HEK293 (cell line): ENCODE measurements at regions not wholly inside any gene's neighbourhood (a gene's known extent, or its start where the extent isn't known, plus 50 kb on each side); places are given as distances from the start of the nearest gene placed in this dataset.

Experiments used
- CTCF ChIP-seq: fragments of 450-650 bp; formaldehyde crosslinking; IDR thresholded peaks from 2 replicates; pipeline ENCODE4 v1.5.1; 2016; ENCODE audit warnings: missing biosample characterization, missing genetic modification characterization
- OVOL3 ChIP-seq: fragments of 450-650 bp; formaldehyde crosslinking; IDR thresholded peaks from 2 replicates; pipeline ENCODE4 v1.5.1; 2016; ENCODE audit warnings: missing biosample characterization, missing genetic modification characterization
- REPIN1 ChIP-seq: fragments of 450-650 bp; formaldehyde crosslinking; IDR thresholded peaks from 2 replicates; pipeline ENCODE4 v1.5.1; 2017; ENCODE audit warnings: missing biosample characterization, missing genetic modification characterization, low read depth
- SETDB1 ChIP-seq: IDR thresholded peaks from one replicate; pipeline ENCODE4 v1.6.1; 2017; ENCODE audit warnings: mild to moderate bottlenecking, low read length, moderate library complexity, mixed read lengths; ENCODE audit not compliant: insufficient read length
- ZNF114 ChIP-seq: fragments of 450-650 bp; formaldehyde crosslinking; IDR thresholded peaks from 2 replicates; pipeline ENCODE4 v1.5.0; 2017; ENCODE audit warnings: missing biosample characterization, missing genetic modification characterization
- ZNF140 ChIP-seq: fragments of 450-650 bp; formaldehyde crosslinking; IDR thresholded peaks from 2 replicates; pipeline ENCODE4 v1.5.1; 2016; ENCODE audit warnings: missing biosample characterization, missing genetic modification characterization
- ZNF292 ChIP-seq: fragments of 450-650 bp; formaldehyde crosslinking; IDR thresholded peaks from 2 replicates; pipeline ENCODE4 v1.5.1; 2016; ENCODE audit warnings: low read depth, missing biosample characterization, missing genetic modification characterization, borderline replicate concordance
- ZNF37A ChIP-seq: fragments of 450-650 bp; IDR thresholded peaks from 2 replicates; pipeline ENCODE4 v1.5.1; 2018; ENCODE audit warnings: missing biosample characterization, missing genetic modification characterization
- ZNF449 ChIP-seq: fragments of 450-650 bp; formaldehyde crosslinking; IDR thresholded peaks from 2 replicates; pipeline ENCODE4 v1.5.1; 2017; ENCODE audit warnings: missing biosample characterization, mild to moderate bottlenecking, missing genetic modification characterization, moderate library complexity

GRCh38 chr4:118587946-118588345 is 97.2 kb upstream of the METTL14 start:
- TF ChIP-seq ZNF114 (tag by site-specific recombination) (no peak), CTCF (no peak), ZNF449 (tag by site-specific recombination) (no peak), ZNF140 (tag by site-specific recombination) (no peak), SETDB1 (no peak), REPIN1 (no peak), ZNF292 (no peak), ZNF37A (no peak), OVOL3 (tag by site-specific recombination) (no peak)
